GM12878 (cell line): ENCODE measurements at regions not wholly inside any gene's neighbourhood (a gene's known extent, or its start where the extent isn't known, plus 50 kb on each side); places are given as distances from the start of the nearest gene placed in this dataset.

Source experiments
- ATAC-seq: fragments of 200-7000 bp; cut with Tn5 transposase; 3 replicates; pipeline ENCODE4 v1.9.1; 2020; ENCODE audit warnings: mild to moderate bottlenecking, moderate library complexity
- BruUV-seq: library from RNA; stranded (reverse); fragments of 400-500 nt; replicated peaks from 2 replicates; lab custom pipeline; 2021; lab: Mats Ljungman, UMichigan
- CTCF ChIA-PET: fragments of 300-600 bp; sonication (Branson Sonifier 250); formaldehyde crosslinking; extraction: SDS; loops from one replicate; lab custom pipeline; 2021; ENCODE audit warnings: inconsistent platforms; lab: Yijun Ruan, JAX
- POLR2A ChIA-PET: fragments of 350-600 bp; formaldehyde crosslinking; extraction: SDS; loops from one replicate; lab custom pipeline; 2021; ENCODE audit warnings: inconsistent platforms; lab: Charles Lee
- RAD21 ChIA-PET: fragments of 300-600 bp; sonication (Branson Sonifier 250); formaldehyde crosslinking; loops from one replicate; lab custom pipeline; 2023; ENCODE audit warnings: antibody characterized with exemption; ENCODE audit not compliant: unreplicated experiment; lab: Charles Lee
- SMC1A ChIA-PET: fragments of 300-600 bp; sonication (Branson Sonifier 250); formaldehyde crosslinking; loops from one replicate; lab custom pipeline; 2023; ENCODE audit not compliant: unreplicated experiment, uncharacterized antibody; lab: Charles Lee
- DNase-seq: peaks from one replicate; pipeline ENCODE4 v3.0.0-alpha.2; 2011; ENCODE audit warnings: low read depth, low spot score
- FAIRE-seq: peaks from 3 replicates; lab custom pipeline; 2011; peaks lifted over from hg19 to GRCh38; lab: Jason Lieb, UNC
- H2AFZ ChIP-seq: 2 replicates; pipeline ENCODE4 v1.6.0; 2011; ENCODE audit warnings: low read depth, low read length, control low read depth; ENCODE audit not compliant: control insufficient read depth
- H3K27ac ChIP-seq: 2 replicates; pipeline ENCODE4 v1.5.1; 2011; ENCODE audit warnings: control low read depth; ENCODE audit not compliant: control insufficient read depth, insufficient read depth
- H3K27me3 ChIP-seq, 2 experiments: replicated peaks in 1 of 2; 2 replicates each; pipeline versions ENCODE4 v1.6.0 to v1.6.1; 2011; ENCODE audit warnings: low read length in 1 of 2; ENCODE audit not compliant: control insufficient read depth in 2 of 2, insufficient read depth in 2 of 2
- H3K36me3 ChIP-seq, 2 experiments: 2 replicates each; pipeline ENCODE4 v1.5.1; 2011; ENCODE audit warnings: low read length in 1 of 2; ENCODE audit not compliant: control insufficient read depth in 2 of 2, insufficient read depth in 2 of 2
- H3K4me1 ChIP-seq: 2 replicates; pipeline ENCODE4 v1.6.1; 2011; ENCODE audit warnings: mild to moderate bottlenecking, low read length, moderate library complexity, mixed read lengths; ENCODE audit not compliant: control insufficient read depth, insufficient read depth
- H3K4me2 ChIP-seq: 2 replicates; pipeline ENCODE4 v1.6.0; 2011; ENCODE audit warnings: control low read depth; ENCODE audit not compliant: control insufficient read depth, insufficient read depth
- H3K4me3 ChIP-seq: fragments of 200-600 bp; sonication (generic); 2 replicates; pipeline ENCODE4 v1.5.1; 2016
- H3K79me2 ChIP-seq: 2 replicates; pipeline ENCODE4 v1.6.0; 2011; ENCODE audit warnings: low read length; ENCODE audit not compliant: control insufficient read depth, insufficient read depth
- H3K9ac ChIP-seq: 2 replicates; pipeline ENCODE4 v1.8.0; 2011; ENCODE audit warnings: low read length, control low read depth, mixed read lengths; ENCODE audit not compliant: control insufficient read depth, insufficient read depth
- H3K9me3 ChIP-seq: replicated peaks from 3 replicates; pipeline ENCODE4 v1.5.1; 2011; ENCODE audit warnings: mild to moderate bottlenecking, low read length; ENCODE audit not compliant: control insufficient read depth, insufficient read depth
- H4K20me1 ChIP-seq: 2 replicates; pipeline ENCODE4 v1.6.0; 2011; ENCODE audit not compliant: control insufficient read depth, insufficient read depth
- CBFB ChIP-seq: IDR thresholded peaks from 2 replicates; pipeline ENCODE4 v1.6.1; 2016; ENCODE audit warnings: antibody characterized with exemption, low read depth
- CHD1 ChIP-seq: IDR thresholded peaks from 2 replicates; pipeline ENCODE4 v1.6.1; 2012; ENCODE audit warnings: low read depth, low read length, improper control_type of control experiment
- ETV6 ChIP-seq, 2 experiments: fragments of 450-650 bp in 1 of 2; IDR thresholded peaks in 1 of 2; conservative IDR thresholded peaks in 1 of 2; 2 replicates each; pipeline ENCODE4 v1.6.1; 2014; ENCODE audit warnings: antibody characterized with exemption in 1 of 2, borderline replicate concordance in 1 of 2, low read depth in 1 of 2, mild to moderate bottlenecking in 1 of 2, moderate library complexity in 1 of 2
- FOXK2 ChIP-seq: fragments of 450-650 bp; IDR thresholded peaks from 2 replicates; pipeline ENCODE4 v1.6.1; 2017; ENCODE audit warnings: mild to moderate bottlenecking, moderate library complexity
- LARP7 ChIP-seq: fragments of 450-650 bp; IDR thresholded peaks from 2 replicates; pipeline ENCODE4 v1.6.1; 2017; ENCODE audit warnings: mild to moderate bottlenecking
- RAD21 ChIP-seq: IDR thresholded peaks from 2 replicates; pipeline ENCODE4 v1.6.1; 2011; ENCODE audit warnings: mild to moderate bottlenecking, low read depth, low read length, moderate library complexity; ENCODE audit not compliant: insufficient read depth
- RAD51 ChIP-seq: fragments of 450-650 bp; IDR thresholded peaks from 2 replicates; pipeline ENCODE4 v1.6.1; 2016; ENCODE audit warnings: moderate library complexity, mild to moderate bottlenecking, inconsistent platforms
- RB1 ChIP-seq: fragments of 450-650 bp; formaldehyde crosslinking; IDR thresholded peaks from 2 replicates; pipeline ENCODE4 v1.6.1; 2017; ENCODE audit warnings: mild to moderate bottlenecking, borderline replicate concordance
- RCOR1 ChIP-seq: conservative IDR thresholded peaks from 2 replicates; pipeline ENCODE4 v1.6.1; 2012; ENCODE audit warnings: low read depth, low read length, improper control_type of control experiment
- SIN3A ChIP-seq: IDR thresholded peaks from 2 replicates; pipeline ENCODE4 v1.6.1; 2012; ENCODE audit warnings: low read depth, low read length, improper control_type of control experiment
- SIX5 ChIP-seq: IDR thresholded peaks from 2 replicates; pipeline ENCODE4 v1.6.1; 2011; ENCODE audit warnings: mild to moderate bottlenecking, low read depth, low read length, moderate library complexity; ENCODE audit not compliant: severe bottlenecking
- SKIL ChIP-seq: fragments of 450-650 bp; IDR thresholded peaks from 2 replicates; pipeline ENCODE4 v1.6.1; 2017; ENCODE audit warnings: mild to moderate bottlenecking, low read depth, inconsistent platforms; ENCODE audit not compliant: poor library complexity, severe bottlenecking
- SP1 ChIP-seq: IDR thresholded peaks from one replicate; pipeline ENCODE4 v1.6.1; 2011; ENCODE audit warnings: low read depth, low read length
- SRF ChIP-seq, 2 experiments: IDR thresholded peaks; 2 replicates each; pipeline ENCODE4 v1.6.1; 2011; ENCODE audit warnings: low read depth in 2 of 2, low read length in 2 of 2, mild to moderate bottlenecking in 1 of 2, moderate library complexity in 1 of 2
- YY1 ChIP-seq: IDR thresholded peaks from 2 replicates; pipeline ENCODE4 v1.6.1; 2011; ENCODE audit warnings: low read depth, mild to moderate bottlenecking, low read length
- ZNF274 ChIP-seq: IDR thresholded peaks from one replicate; pipeline ENCODE4 v1.8.0; 2011; ENCODE audit not compliant: insufficient read length, insufficient read depth
- ZNF384 ChIP-seq: IDR thresholded peaks from 2 replicates; pipeline ENCODE4 v1.6.1; 2012; ENCODE audit warnings: low read depth, mild to moderate bottlenecking, low read length, improper control_type of control experiment, borderline replicate concordance
- WGBS: methylation state at CpG from one replicate; pipeline ENCODE4 v1.1.6; 2016; ENCODE audit warnings: low lambda C conversion rate; ENCODE audit not compliant: insufficient replicate concordance, insufficient coverage; ENCODE audit errors: missing lambda C conversion rate; 5-methylcytosine and 5-hydroxymethylcytosine counted together
- in situ Hi-C: fragments of 300-500 bp; cut with MboI; formaldehyde crosslinking; loops from 9 replicates; pipeline ENCODE4 v1.14.3; 2018; ENCODE audit warnings: mixed read lengths
- intact Hi-C: fragments of 100-400 bp; cut with micrococcal nuclease; formaldehyde crosslinking; loops from one replicate; pipeline ENCODE4 v1.14.2; 2022; ENCODE audit not compliant: unreplicated experiment

- H3K36me3 ChIP-seq, result no peaks in the 10 kb centered on the region
- H3K4me2 ChIP-seq, result no peak overlapping the region
- H3K4me3 ChIP-seq, result no peak overlapping the region
- TF ChIP-seq ETV6 (conservative IDR thresholded peaks at IDR 0.05 in 1 of 2, IDR thresholded peaks at IDR 0.05 in 1 of 2; ENCODE audit: borderline replicate concordance in 1 of 2, low read depth in 1 of 2) (no peak), CHD1 (no peak), LARP7 (no peak), FOXK2 (no peak), ZNF384 (no peak), SKIL (no peak), RAD21 (no peak), ZNF274 (no peak), SIX5 (no peak), SRF (IDR thresholded peaks at IDR 0.05; ENCODE audit: low read depth in 2 of 2, low read length in 2 of 2) (no peak), SIN3A (no peak), RB1 (no peak), CBFB (no peak), RCOR1 (no peak), RAD51 (no peak), SP1 (no peak), YY1 (no peak)
- no TSS peak for BruUV-seq
- ChIA-PET POLR2A (no interaction called here), CTCF (no interaction called here), RAD21 (no interaction called here), SMC1A (no interaction called here)
- no peak overlapping the region for H3K27ac ChIP-seq
- DNase-seq (no peak), FAIRE-seq (no peak), ATAC-seq (no peak)
- no peaks in the 10 kb centered on the region for H4K20me1 ChIP-seq
- no peak overlapping the region for H3K9ac ChIP-seq
- intact Hi-C loops, result no loop called here
- 2% methylated on average over 4 of the region's 4 CpGs for WGBS
- in situ Hi-C loops, result no loop called here
- no peaks in the 10 kb centered on the region; the same call in 2 of the 3 replicates for H3K9me3 ChIP-seq
- H3K4me1 ChIP-seq, result no peaks in the 10 kb centered on the region
- H3K79me2 ChIP-seq, result no peaks in the 10 kb centered on the region
- no peak overlapping the region for H2AFZ ChIP-seq
- H3K27me3 ChIP-seq, result no peaks in the 10 kb centered on the region
These were observed 292.9 kb upstream of the ATP10A start for GRCh38 chr15:26156051-26156450.
